ENCODE measurements at regions not wholly inside any gene's neighbourhood (a gene's known extent, or its start where the extent isn't known, plus 50 kb on each side); places are given as distances from the start of the nearest gene placed in this dataset.

- DNase-seq (ENCODE audit: low read depth) = no peak
Observed at GRCh38 chr5:125602184-125602583, 821.0 kb upstream of the GRAMD2B start.

GRCh38 chr5:125603321-125603720 is 819.9 kb upstream of the GRAMD2B start:
- DNase-seq (ENCODE audit: low read depth) = peak; percentile 43

GRCh38 chr5:125604104-125604503 is 819.1 kb upstream of the GRAMD2B start:
- peak; percentile 47 for DNase-seq (ENCODE audit: low read depth)

GRCh38 chr5:125607018-125607417 is 816.2 kb upstream of the GRAMD2B start:
- peak; percentile 89 for DNase-seq (ENCODE audit: low read depth)

- peak; percentile 42 for DNase-seq (ENCODE audit: low read depth)
Observed at GRCh38 chr5:125609011-125609410, 814.2 kb upstream of the GRAMD2B start.

GRCh38 chr5:125610892-125611291 is 812.3 kb upstream of the GRAMD2B start:
- no peak for DNase-seq (ENCODE audit: low read depth)

GRCh38 chr5:125611541-125611940 is 811.7 kb upstream of the GRAMD2B start:
- no peak for DNase-seq (ENCODE audit: low read depth)

- DNase-seq (ENCODE audit: low read depth) = no peak
Observed at GRCh38 chr5:125612181-125612721, 811.0 kb upstream of the GRAMD2B start.

- no peak for DNase-seq (ENCODE audit: low read depth)
Observed at GRCh38 chr5:125612776-125613175, 810.4 kb upstream of the GRAMD2B start.

- DNase-seq (ENCODE audit: low read depth) = no peak
Observed at GRCh38 chr5:125630237-125630636, 793.0 kb upstream of the GRAMD2B start.

- DNase-seq (ENCODE audit: low read depth) = no peak
Observed at GRCh38 chr5:125633523-125633922, 789.7 kb upstream of the GRAMD2B start.

- DNase-seq (ENCODE audit: low read depth) = no peak
Observed at GRCh38 chr5:125634216-125634835, 788.9 kb upstream of the GRAMD2B start.

GRCh38 chr5:125639858-125640257 is 783.4 kb upstream of the GRAMD2B start:
- DNase-seq (ENCODE audit: low read depth) = no peak

GRCh38 chr5:125652761-125653160 is 770.4 kb upstream of the GRAMD2B start:
- no peak for DNase-seq (ENCODE audit: low read depth)

- no peak for DNase-seq (ENCODE audit: low read depth)
Observed at GRCh38 chr5:125654392-125654791, 768.8 kb upstream of the GRAMD2B start.

GRCh38 chr5:125655156-125655555 is 768.1 kb upstream of the GRAMD2B start:
- DNase-seq (ENCODE audit: low read depth) = no peak

GRCh38 chr5:125657936-125658335 is 765.3 kb upstream of the GRAMD2B start:
- no peak for DNase-seq (ENCODE audit: low read depth)

GRCh38 chr5:125659316-125660023 is 763.7 kb upstream of the GRAMD2B start:
- peak; percentile 12 for DNase-seq (ENCODE audit: low read depth)

GRCh38 chr5:125660231-125660895 is 762.8 kb upstream of the GRAMD2B start:
- no peak for DNase-seq (ENCODE audit: low read depth)

GRCh38 chr5:125661584-125661983 is 761.6 kb upstream of the GRAMD2B start:
- no peak for DNase-seq (ENCODE audit: low read depth)

- DNase-seq (ENCODE audit: low read depth) = peak; percentile 7
Observed at GRCh38 chr5:125668884-125669283, 754.3 kb upstream of the GRAMD2B start.

GRCh38 chr5:125673359-125673950 is 749.8 kb upstream of the GRAMD2B start:
- DNase-seq (ENCODE audit: low read depth) = no peak

GRCh38 chr5:125679522-125679921 is 743.7 kb upstream of the GRAMD2B start:
- peak; percentile 14 for DNase-seq (ENCODE audit: low read depth)

Measured in amniotic epithelial cell (primary cell).